D721Med (cell line): ENCODE measurements at regions not wholly inside any gene's neighbourhood (a gene's known extent, or its start where the extent isn't known, plus 50 kb on each side); places are given as distances from the start of the nearest gene placed in this dataset.

Source experiments
- DNase-seq: peaks from one replicate; pipeline ENCODE4 v3.0.0; 2011; ENCODE audit warnings: low spot score; ENCODE audit not compliant: insufficient read length
- FAIRE-seq: peaks from 2 replicates; lab custom pipeline; 2011; peaks lifted over from hg19 to GRCh38; lab: Jason Lieb, UNC
- CTCF ChIP-seq: IDR thresholded peaks from 2 replicates; pipeline ENCODE4 v1.5.1; 2012; ENCODE audit warnings: mild to moderate bottlenecking, control low read depth; ENCODE audit not compliant: insufficient read depth; ENCODE audit errors: missing control alignments

GRCh38 chr3:74309716-74310115 lies 304.7 kb downstream of the CNTN3 start:
- no peak for FAIRE-seq
- DNase-seq: no peak
- TF ChIP-seq CTCF: no peak

- no peak for TF ChIP-seq CTCF
- no peak for DNase-seq
- FAIRE-seq: peak; percentile 84
Measured at GRCh38 chr3:74304424-74304823, 310.0 kb downstream of the CNTN3 start.

DNA sequence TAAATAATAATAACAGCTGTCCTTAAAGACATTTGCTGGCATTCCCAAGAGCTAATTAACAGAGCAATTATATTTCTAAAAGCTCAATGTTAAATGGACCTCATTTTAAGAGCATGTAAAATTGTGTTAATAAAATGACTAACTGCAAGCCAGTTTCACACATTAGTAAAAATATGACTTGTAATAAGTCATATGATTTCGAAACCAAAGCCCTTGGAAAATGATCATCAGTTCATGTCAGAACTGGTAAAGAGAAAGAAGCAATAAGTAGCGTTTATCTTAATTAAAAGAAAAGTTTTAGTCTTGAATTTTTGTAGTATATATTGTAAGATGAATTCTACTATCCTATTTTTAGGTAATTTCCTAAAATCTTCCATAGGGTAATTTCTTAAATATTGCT lies 310.7 kb downstream of the CNTN3 start:
- no peak for TF ChIP-seq CTCF
- DNase-seq: no peak
- FAIRE-seq: no peak

GRCh38 chr3:74302969-74303368 lies 311.5 kb downstream of the CNTN3 start:
- no peak for DNase-seq
- no peak for TF ChIP-seq CTCF
- FAIRE-seq: peak; percentile 89

DNA sequence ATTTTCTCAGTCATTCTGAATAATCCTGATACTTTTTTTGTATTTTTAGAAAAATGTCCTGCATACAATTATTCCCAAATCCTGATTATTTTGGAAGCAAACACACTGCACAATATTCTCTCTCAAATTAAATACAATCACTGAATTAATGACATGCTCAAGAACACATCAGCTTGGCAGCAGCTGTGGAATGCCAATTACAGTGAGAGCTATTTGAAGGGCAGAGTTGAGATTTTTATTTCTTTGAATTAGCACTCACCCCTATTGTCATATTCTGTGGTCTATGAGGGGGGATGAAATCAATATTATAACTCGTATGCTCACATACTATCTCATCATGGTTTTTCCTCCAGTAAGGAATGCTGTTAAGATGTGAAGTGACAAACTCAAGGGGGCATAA lies 312.2 kb downstream of the CNTN3 start:
- DNase-seq: no peak
- FAIRE-seq: no peak
- no peak for TF ChIP-seq CTCF

DNA sequence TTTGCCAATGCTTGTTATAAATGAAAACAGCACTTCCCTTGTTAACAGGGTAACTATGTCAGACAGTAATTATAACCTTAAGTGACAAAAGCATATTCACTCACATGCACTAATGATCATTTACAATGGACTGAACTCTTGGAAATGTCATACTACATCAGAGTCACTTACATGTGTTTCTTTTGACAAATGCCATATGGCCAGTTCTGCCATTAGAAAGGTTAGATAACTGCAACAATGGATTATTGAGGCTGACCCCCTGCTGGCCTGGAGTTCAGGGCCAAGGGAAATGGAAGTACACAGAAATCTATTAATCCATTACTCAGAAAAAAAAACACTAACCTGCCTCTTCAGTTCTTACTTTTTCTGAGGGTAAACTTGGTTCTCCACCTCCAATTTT lies 313.4 kb downstream of the CNTN3 start:
- DNase-seq (no peak), FAIRE-seq (no peak)
- TF ChIP-seq CTCF: no peak

DNA sequence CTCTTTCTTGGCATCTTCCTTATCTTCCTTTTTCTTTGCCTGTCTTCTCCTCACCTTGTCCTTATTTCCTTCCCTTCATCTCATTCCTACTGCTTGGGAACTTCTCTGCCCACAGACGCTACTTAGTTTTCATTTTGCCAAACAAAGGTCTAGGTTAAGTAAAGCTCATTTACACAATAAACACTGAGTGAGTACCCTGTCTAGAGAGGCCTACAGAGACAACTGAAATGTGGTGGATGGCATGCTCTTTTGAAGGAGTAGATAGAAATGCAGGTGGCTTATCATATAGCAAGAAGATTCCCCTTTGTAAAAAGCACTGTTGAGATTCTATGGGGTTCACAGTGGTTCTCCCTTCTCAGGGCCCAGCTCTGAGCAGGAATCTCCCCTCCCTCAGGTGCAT lies 319.0 kb downstream of the CNTN3 start:
- TF ChIP-seq CTCF: no peak
- DNase-seq (no peak), FAIRE-seq (no peak)
